PC-9 (cell line): ENCODE measurements at regions not wholly inside any gene's neighbourhood (a gene's known extent, or its start where the extent isn't known, plus 50 kb on each side); places are given as distances from the start of the nearest gene placed in this dataset.

Experiments
- EZH2 ChIP-seq: fragments of 200-600 bp; sonication (generic); IDR thresholded peaks from 2 replicates; pipeline ENCODE4 v1.8.0; 2017; ENCODE audit warnings: antibody characterized with exemption, low read depth
- TF ChIP-seq, protein P1 (sequence below): fragments of 200-600 bp; sonication (generic); conservative IDR thresholded peaks from 2 replicates; pipeline ENCODE4 v1.6.1; 2017; ENCODE audit warnings: mixed run types, antibody characterized with exemption, mild to moderate bottlenecking, moderate library complexity

DNA sequence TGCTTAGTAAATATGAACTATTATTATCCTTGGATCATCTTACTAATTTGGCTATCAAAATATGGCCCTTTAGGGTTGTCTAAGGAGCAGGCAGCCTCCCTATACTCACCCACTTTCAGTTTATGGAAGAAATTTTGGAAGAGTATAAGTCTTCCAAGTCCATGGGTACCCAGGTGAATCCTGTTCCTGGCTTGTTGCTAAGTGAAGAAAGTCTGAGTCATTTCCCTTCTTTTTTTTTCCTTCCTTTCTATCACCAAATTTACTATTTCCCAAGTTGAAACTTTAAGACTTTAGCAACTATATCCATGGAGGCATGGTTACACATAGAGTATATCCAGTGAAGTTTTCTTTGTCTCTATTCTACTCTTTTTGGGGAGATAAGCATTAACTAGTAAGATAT, 184.0 kb upstream of the ACTBL2 start:
- TF ChIP-seq, protein P1, sequence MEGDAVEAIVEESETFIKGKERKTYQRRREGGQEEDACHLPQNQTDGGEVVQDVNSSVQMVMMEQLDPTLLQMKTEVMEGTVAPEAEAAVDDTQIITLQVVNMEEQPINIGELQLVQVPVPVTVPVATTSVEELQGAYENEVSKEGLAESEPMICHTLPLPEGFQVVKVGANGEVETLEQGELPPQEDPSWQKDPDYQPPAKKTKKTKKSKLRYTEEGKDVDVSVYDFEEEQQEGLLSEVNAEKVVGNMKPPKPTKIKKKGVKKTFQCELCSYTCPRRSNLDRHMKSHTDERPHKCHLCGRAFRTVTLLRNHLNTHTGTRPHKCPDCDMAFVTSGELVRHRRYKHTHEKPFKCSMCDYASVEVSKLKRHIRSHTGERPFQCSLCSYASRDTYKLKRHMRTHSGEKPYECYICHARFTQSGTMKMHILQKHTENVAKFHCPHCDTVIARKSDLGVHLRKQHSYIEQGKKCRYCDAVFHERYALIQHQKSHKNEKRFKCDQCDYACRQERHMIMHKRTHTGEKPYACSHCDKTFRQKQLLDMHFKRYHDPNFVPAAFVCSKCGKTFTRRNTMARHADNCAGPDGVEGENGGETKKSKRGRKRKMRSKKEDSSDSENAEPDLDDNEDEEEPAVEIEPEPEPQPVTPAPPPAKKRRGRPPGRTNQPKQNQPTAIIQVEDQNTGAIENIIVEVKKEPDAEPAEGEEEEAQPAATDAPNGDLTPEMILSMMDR, result no peak
- no peak for TF ChIP-seq EZH2
